ENCODE measurements at regions not wholly inside any gene's neighbourhood (a gene's known extent, or its start where the extent isn't known, plus 50 kb on each side); places are given as distances from the start of the nearest gene placed in this dataset.
"Not testable (repeated sequence)": the region's sequence is repeated elsewhere in the genome, so short reads cannot be mapped to it uniquely, and the experiment has no call there.

DNA sequence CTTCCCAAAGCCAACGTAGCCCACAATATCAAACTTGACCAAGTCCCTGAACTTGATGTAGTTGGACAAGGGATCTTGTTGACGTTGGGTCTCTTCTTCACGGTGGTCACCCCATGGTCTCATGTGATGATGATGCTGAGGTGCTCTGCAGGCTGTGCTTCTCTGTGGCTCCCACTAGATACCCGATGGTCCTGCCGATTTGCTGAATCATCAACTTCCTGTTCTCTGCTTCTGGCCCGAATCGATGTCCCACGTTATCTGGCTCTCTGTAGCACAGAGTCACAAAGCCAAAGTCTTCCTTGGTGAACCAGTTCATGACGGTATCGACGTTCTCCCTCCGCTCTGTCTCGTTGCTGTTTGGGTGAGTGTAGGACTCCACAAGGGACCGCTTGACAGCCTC lies 201.0 kb downstream of the ADRA2C start:
- TF ChIP-seq POLR2AphosphoS5 (IDR thresholded peaks at IDR 0.05), result not testable (repeated sequence)
- TF ChIP-seq, protein P1, sequence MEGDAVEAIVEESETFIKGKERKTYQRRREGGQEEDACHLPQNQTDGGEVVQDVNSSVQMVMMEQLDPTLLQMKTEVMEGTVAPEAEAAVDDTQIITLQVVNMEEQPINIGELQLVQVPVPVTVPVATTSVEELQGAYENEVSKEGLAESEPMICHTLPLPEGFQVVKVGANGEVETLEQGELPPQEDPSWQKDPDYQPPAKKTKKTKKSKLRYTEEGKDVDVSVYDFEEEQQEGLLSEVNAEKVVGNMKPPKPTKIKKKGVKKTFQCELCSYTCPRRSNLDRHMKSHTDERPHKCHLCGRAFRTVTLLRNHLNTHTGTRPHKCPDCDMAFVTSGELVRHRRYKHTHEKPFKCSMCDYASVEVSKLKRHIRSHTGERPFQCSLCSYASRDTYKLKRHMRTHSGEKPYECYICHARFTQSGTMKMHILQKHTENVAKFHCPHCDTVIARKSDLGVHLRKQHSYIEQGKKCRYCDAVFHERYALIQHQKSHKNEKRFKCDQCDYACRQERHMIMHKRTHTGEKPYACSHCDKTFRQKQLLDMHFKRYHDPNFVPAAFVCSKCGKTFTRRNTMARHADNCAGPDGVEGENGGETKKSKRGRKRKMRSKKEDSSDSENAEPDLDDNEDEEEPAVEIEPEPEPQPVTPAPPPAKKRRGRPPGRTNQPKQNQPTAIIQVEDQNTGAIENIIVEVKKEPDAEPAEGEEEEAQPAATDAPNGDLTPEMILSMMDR (IDR thresholded peaks at IDR 0.05), result not testable (repeated sequence)

Data from stomach (tissue), 4 donors.